ENCODE measurements at regions not wholly inside any gene's neighbourhood (a gene's known extent, or its start where the extent isn't known, plus 50 kb on each side); places are given as distances from the start of the nearest gene placed in this dataset.

DNA sequence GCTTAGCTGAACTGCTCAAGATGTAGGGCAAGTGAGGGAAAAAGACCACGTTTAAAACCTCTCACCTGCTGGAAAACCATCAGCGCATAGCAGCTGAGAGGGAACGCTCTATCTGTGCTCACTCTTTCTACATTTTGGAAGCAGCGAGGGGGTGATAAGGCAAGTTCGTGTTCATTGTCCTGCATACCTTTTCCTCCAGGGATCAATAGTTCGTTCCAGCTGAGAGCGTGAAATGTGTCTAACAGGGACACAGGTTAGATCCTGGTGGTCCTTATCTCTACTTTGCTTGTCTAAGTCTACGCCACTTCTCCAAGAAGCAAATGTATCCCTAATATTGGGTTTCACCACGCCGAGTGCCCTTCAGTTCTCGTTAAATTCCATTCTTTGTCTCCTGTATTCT, 183.5 kb upstream of the ZFHX3 start:
- no peaks in the 10 kb centered on the region for H3K9me3 ChIP-seq (ENCODE audit: low read length)
- ATAC-seq (no peak), DNase-seq (no peak)
- H3K9me2 ChIP-seq (replicated peaks; ENCODE audit: low read length), result no peaks in the 10 kb centered on the region
- no peak overlapping the region for H3K9ac ChIP-seq (ENCODE audit: low read length)
- no peaks in the 10 kb centered on the region for H3K36me3 ChIP-seq (ENCODE audit: low read depth, low read length)
- peaks cover 18% of the 10 kb centered on the region for H3K27me3 ChIP-seq (ENCODE audit: low read length)
- H3K79me2 ChIP-seq (ENCODE audit: low read length), result no peaks in the 10 kb centered on the region
- TF ChIP-seq EZH2 (IDR thresholded peaks at IDR 0.05; ENCODE audit: low read length, unreplicated experiment) (no peak), EZH2phosphoT487 (IDR thresholded peaks at IDR 0.05; ENCODE audit: borderline replicate concordance, low read length) (no peak)
- TF ChIP-seq, protein P1, sequence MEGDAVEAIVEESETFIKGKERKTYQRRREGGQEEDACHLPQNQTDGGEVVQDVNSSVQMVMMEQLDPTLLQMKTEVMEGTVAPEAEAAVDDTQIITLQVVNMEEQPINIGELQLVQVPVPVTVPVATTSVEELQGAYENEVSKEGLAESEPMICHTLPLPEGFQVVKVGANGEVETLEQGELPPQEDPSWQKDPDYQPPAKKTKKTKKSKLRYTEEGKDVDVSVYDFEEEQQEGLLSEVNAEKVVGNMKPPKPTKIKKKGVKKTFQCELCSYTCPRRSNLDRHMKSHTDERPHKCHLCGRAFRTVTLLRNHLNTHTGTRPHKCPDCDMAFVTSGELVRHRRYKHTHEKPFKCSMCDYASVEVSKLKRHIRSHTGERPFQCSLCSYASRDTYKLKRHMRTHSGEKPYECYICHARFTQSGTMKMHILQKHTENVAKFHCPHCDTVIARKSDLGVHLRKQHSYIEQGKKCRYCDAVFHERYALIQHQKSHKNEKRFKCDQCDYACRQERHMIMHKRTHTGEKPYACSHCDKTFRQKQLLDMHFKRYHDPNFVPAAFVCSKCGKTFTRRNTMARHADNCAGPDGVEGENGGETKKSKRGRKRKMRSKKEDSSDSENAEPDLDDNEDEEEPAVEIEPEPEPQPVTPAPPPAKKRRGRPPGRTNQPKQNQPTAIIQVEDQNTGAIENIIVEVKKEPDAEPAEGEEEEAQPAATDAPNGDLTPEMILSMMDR (conservative IDR thresholded peaks at IDR 0.05; ENCODE audit: low read depth, low read length), result no peak
- BruUV-seq (replicated peaks), result no TSS peak
- no peak overlapping the region for H3K27ac ChIP-seq (ENCODE audit: low read length)
- no peaks in the 10 kb centered on the region for H3F3A ChIP-seq (ENCODE audit: low read length, unreplicated experiment)
- H2AFZ ChIP-seq (ENCODE audit: low read length), result no peak overlapping the region
- no peak overlapping the region for H3K4me3 ChIP-seq (ENCODE audit: low read length)
- H3K4me1 ChIP-seq (ENCODE audit: insufficient read depth, low read length), result peaks cover 5% of the 10 kb centered on the region; the same call in 1 of the 2 replicates
- ChIA-PET POLR2A (ENCODE audit: unreplicated experiment) (no interaction called here), CTCF (no interaction called here)
- intact Hi-C loops (cut with micrococcal nuclease), result no loop called here
- H4K20me1 ChIP-seq (ENCODE audit: low read length), result no peaks in the 10 kb centered on the region
- no peak overlapping the region for H3K4me2 ChIP-seq (ENCODE audit: low read length)

- no peaks in the 10 kb centered on the region for H3K36me3 ChIP-seq (ENCODE audit: low read depth, low read length)
- BruUV-seq (replicated peaks), result no TSS peak
- no peak for TF ChIP-seq EZH2phosphoT487 (IDR thresholded peaks at IDR 0.05; ENCODE audit: borderline replicate concordance, low read length)
- TF ChIP-seq, protein P1 (conservative IDR thresholded peaks at IDR 0.05; ENCODE audit: low read depth, low read length), result no peak
- TF ChIP-seq EZH2 (IDR thresholded peaks at IDR 0.05; ENCODE audit: low read length, unreplicated experiment), result no peak
- peaks cover 15% of the 10 kb centered on the region for H3K27me3 ChIP-seq (ENCODE audit: low read length)
- ATAC-seq (no peak), DNase-seq (no peak)
- peaks cover 5% of the 10 kb centered on the region; the same call in 1 of the 2 replicates for H3K4me1 ChIP-seq (ENCODE audit: insufficient read depth, low read length)
- no peaks in the 10 kb centered on the region for H4K20me1 ChIP-seq (ENCODE audit: low read length)
- no peaks in the 10 kb centered on the region for H3K79me2 ChIP-seq (ENCODE audit: low read length)
- ChIA-PET CTCF (no interaction called here), POLR2A (ENCODE audit: unreplicated experiment) (no interaction called here)
- no peak overlapping the region for H3K9ac ChIP-seq (ENCODE audit: low read length)
- H3K9me3 ChIP-seq (ENCODE audit: low read length), result no peaks in the 10 kb centered on the region
- H3K4me2 ChIP-seq (ENCODE audit: low read length), result no peak overlapping the region
- no peaks in the 10 kb centered on the region for H3K9me2 ChIP-seq (replicated peaks; ENCODE audit: low read length)
- no peak overlapping the region for H2AFZ ChIP-seq (ENCODE audit: low read length)
- no peak overlapping the region for H3K4me3 ChIP-seq (ENCODE audit: low read length)
- no peak overlapping the region for H3K27ac ChIP-seq (ENCODE audit: low read length)
- H3F3A ChIP-seq (ENCODE audit: low read length, unreplicated experiment), result no peaks in the 10 kb centered on the region
- intact Hi-C loops (cut with micrococcal nuclease), result no loop called here
Observed at GRCh38 chr16:73230651-73231050, 182.7 kb upstream of the ZFHX3 start.

DNA sequence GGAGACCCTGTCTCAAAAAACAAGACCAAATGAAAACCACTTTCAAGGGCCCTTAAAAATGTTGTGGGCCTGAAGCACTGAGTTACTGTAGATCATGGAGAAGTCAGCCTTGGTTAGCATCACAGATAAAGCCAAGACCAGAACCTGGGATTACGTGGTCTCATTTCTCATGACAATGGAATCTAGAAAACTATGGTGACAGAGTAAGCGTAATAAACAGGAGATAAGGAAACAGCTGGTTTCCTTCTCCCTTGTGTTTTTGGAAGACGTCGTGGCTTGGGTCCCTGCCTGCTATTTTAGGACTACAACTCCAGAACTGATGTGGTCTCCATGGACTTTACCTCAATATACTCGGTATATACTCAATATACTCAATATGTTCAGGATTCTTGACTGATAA, 180.7 kb upstream of the ZFHX3 start:
- no peaks in the 10 kb centered on the region for H4K20me1 ChIP-seq (ENCODE audit: low read length)
- no peaks in the 10 kb centered on the region for H3F3A ChIP-seq (ENCODE audit: low read length, unreplicated experiment)
- peaks cover 17% of the 10 kb centered on the region for H3K27me3 ChIP-seq (ENCODE audit: low read length)
- H3K79me2 ChIP-seq (ENCODE audit: low read length), result no peaks in the 10 kb centered on the region
- peaks cover 5% of the 10 kb centered on the region; the same call in 1 of the 2 replicates for H3K4me1 ChIP-seq (ENCODE audit: insufficient read depth, low read length)
- H3K9me2 ChIP-seq (replicated peaks; ENCODE audit: low read length), result no peaks in the 10 kb centered on the region
- POLR2A ChIA-PET (ENCODE audit: unreplicated experiment), result no interaction called here
- H3K36me3 ChIP-seq (ENCODE audit: low read depth, low read length), result no peaks in the 10 kb centered on the region
- H3K27ac ChIP-seq (ENCODE audit: low read length), result no peak overlapping the region
- H3K4me2 ChIP-seq (ENCODE audit: low read length), result no peak overlapping the region
- CTCF ChIA-PET, result no interaction called here
- no peaks in the 10 kb centered on the region for H3K9me3 ChIP-seq (ENCODE audit: low read length)
- intact Hi-C loops (cut with micrococcal nuclease), result no loop called here
- DNase-seq (no peak), ATAC-seq (no peak)
- TF ChIP-seq, protein P1 (conservative IDR thresholded peaks at IDR 0.05; ENCODE audit: low read depth, low read length), result no peak
- TF ChIP-seq EZH2 (IDR thresholded peaks at IDR 0.05; ENCODE audit: low read length, unreplicated experiment), result no peak
- no peak for TF ChIP-seq EZH2phosphoT487 (IDR thresholded peaks at IDR 0.05; ENCODE audit: borderline replicate concordance, low read length)
- BruUV-seq (replicated peaks), result no TSS peak
- H3K4me3 ChIP-seq (ENCODE audit: low read length), result no peak overlapping the region
- H2AFZ ChIP-seq (ENCODE audit: low read length), result no peak overlapping the region
- no peak overlapping the region for H3K9ac ChIP-seq (ENCODE audit: low read length)

Measured in PC-3 (cell line).